ENCODE measurements at regions not wholly inside any gene's neighbourhood (a gene's known extent, or its start where the extent isn't known, plus 50 kb on each side); places are given as distances from the start of the nearest gene placed in this dataset.

- Mint-ChIP-seq H3K9me3 (ENCODE audit: unreplicated experiment) (no peaks in the 10 kb centered on the region), H3K27ac (ENCODE audit: unreplicated experiment) (no peak overlapping the region), H3K4me1 (ENCODE audit: unreplicated experiment) (peaks cover 3% of the 10 kb centered on the region), H3K4me3 (ENCODE audit: unreplicated experiment) (no peak overlapping the region), H3K36me3 (ENCODE audit: unreplicated experiment) (no peaks in the 10 kb centered on the region), H3K27me3 (ENCODE audit: unreplicated experiment) (no peaks in the 10 kb centered on the region)
- no peak for DNase-seq (ENCODE audit: extremely low spot score, unreplicated experiment)
- no peak for TF ChIP-seq CTCF (IDR thresholded peaks at IDR 0.05)
These were observed 435.6 kb downstream of the DYNC2H1 start for GRCh38 chr11:103544874-103545273.

GRCh38 chr11:103545551-103545950 lies 436.3 kb downstream of the DYNC2H1 start:
- Mint-ChIP-seq H3K36me3 (ENCODE audit: unreplicated experiment) (no peaks in the 10 kb centered on the region), H3K27me3 (ENCODE audit: unreplicated experiment) (no peaks in the 10 kb centered on the region), H3K9me3 (ENCODE audit: unreplicated experiment) (no peaks in the 10 kb centered on the region), H3K27ac (ENCODE audit: unreplicated experiment) (no peak overlapping the region), H3K4me3 (ENCODE audit: unreplicated experiment) (no peak overlapping the region), H3K4me1 (ENCODE audit: unreplicated experiment) (peaks cover 6% of the 10 kb centered on the region)
- no peak for DNase-seq (ENCODE audit: extremely low spot score, unreplicated experiment)
- TF ChIP-seq CTCF (IDR thresholded peaks at IDR 0.05), result no peak

DNA sequence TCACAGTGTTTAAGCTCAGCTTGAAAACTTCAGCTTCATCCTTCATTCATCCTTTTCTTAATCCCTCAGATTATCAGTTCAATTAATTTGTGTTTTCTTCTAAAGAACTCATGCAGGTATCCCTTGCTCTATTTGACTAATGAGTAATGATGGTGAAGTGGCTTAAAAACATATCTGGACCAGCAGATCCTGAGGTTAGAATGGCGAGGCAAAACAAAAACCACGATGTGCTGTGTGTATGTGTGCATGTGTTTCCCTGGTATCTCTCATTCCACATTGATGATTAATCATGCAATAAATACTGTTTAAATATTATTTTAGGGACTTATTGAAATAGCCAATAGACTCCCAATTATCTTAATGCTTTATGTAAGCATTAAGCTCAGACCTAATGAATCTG lies 437.0 kb downstream of the DYNC2H1 start:
- Mint-ChIP-seq H3K36me3 (ENCODE audit: unreplicated experiment) (no peaks in the 10 kb centered on the region), H3K27me3 (ENCODE audit: unreplicated experiment) (no peaks in the 10 kb centered on the region), H3K27ac (ENCODE audit: unreplicated experiment) (no peak overlapping the region), H3K4me3 (ENCODE audit: unreplicated experiment) (no peak overlapping the region), H3K4me1 (ENCODE audit: unreplicated experiment) (peaks cover 10% of the 10 kb centered on the region), H3K9me3 (ENCODE audit: unreplicated experiment) (no peaks in the 10 kb centered on the region)
- no peak for DNase-seq (ENCODE audit: extremely low spot score, unreplicated experiment)
- TF ChIP-seq CTCF (IDR thresholded peaks at IDR 0.05), result no peak

DNA sequence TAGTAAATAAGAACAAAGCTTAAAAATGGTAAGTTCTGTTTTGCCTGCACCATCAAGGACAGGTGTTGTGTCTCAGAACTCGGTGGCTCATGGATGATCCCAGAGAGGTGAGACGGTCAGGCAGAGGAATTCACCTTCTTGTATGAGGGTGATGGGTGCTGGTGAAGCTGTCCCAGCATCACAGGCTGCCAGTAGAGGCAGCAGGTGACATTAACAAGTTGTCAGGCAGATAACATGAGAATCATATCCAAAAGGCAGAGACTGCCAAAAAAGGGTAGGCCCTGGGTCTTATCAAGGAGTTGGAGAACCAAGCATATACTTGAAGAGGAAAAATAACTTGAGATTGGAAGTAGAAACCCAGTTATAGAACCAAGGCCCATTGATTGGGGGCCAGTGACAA lies 437.8 kb downstream of the DYNC2H1 start:
- TF ChIP-seq CTCF (IDR thresholded peaks at IDR 0.05), result no peak
- Mint-ChIP-seq H3K4me3 (ENCODE audit: unreplicated experiment) (no peak overlapping the region), H3K27ac (ENCODE audit: unreplicated experiment) (no peak overlapping the region), H3K9me3 (ENCODE audit: unreplicated experiment) (no peaks in the 10 kb centered on the region), H3K36me3 (ENCODE audit: unreplicated experiment) (no peaks in the 10 kb centered on the region), H3K4me1 (ENCODE audit: unreplicated experiment) (peaks cover 10% of the 10 kb centered on the region), H3K27me3 (ENCODE audit: unreplicated experiment) (no peaks in the 10 kb centered on the region)
- no peak for DNase-seq (ENCODE audit: extremely low spot score, unreplicated experiment)

DNA sequence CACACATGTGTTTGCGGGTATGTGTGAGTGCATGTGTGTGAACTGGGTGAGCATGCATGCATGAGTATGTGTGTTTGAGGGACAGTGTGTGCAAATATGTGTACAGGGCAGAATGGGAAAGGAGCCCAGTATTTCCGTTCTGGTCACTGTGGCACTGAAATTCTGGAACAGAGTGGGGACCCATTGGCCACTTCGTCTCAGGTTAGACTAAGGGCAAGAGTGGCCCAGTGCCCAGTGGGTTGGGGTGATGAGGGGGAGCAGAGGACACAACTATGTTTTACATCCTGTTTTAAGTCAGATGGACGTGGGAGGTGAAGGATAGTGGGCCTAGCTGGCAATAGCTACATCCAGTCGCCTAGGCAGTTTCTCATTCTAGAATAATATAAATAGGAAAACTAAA lies 438.5 kb downstream of the DYNC2H1 start:
- no peak for TF ChIP-seq CTCF (IDR thresholded peaks at IDR 0.05)
- no peaks in the 10 kb centered on the region for H3K36me3 Mint-ChIP-seq (ENCODE audit: unreplicated experiment)
- H3K27me3 Mint-ChIP-seq (ENCODE audit: unreplicated experiment), result no peaks in the 10 kb centered on the region
- H3K4me1 Mint-ChIP-seq (ENCODE audit: unreplicated experiment), result peaks cover 10% of the 10 kb centered on the region
- H3K27ac Mint-ChIP-seq (ENCODE audit: unreplicated experiment), result no peak overlapping the region
- H3K4me3 Mint-ChIP-seq (ENCODE audit: unreplicated experiment), result no peak overlapping the region
- H3K9me3 Mint-ChIP-seq (ENCODE audit: unreplicated experiment), result no peaks in the 10 kb centered on the region
- no peak for DNase-seq (ENCODE audit: extremely low spot score, unreplicated experiment)

Data from osteocyte (in vitro differentiated cells).